ENCODE measurements at regions not wholly inside any gene's neighbourhood (a gene's known extent, or its start where the extent isn't known, plus 50 kb on each side); places are given as distances from the start of the nearest gene placed in this dataset.

DNA sequence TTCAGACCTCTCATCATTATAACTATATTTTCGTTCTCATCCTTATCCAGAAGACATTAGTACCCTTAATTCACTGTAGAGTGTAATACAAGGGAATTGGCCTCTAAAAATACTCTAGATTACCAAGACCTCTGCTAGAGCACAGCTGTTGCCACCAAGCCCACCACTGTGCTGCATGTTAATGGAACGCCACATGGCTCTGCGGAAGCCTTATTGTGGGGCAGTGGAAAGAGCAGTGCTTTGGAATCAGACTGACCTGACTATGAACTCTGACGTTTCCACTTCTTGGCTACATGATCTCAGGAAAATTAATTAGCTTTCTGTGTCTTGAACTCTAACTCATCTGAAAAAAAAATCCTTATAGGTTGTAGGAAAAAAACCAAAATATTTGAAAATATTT, 222.1 kb downstream of the LMX1A start:
- FAIRE-seq, result no peak
- Histone ChIP-seq H3K36me3 (ENCODE audit: insufficient read depth, low read length) (no peaks in the 10 kb centered on the region), H3K79me2 (ENCODE audit: insufficient read depth, low read length) (no peaks in the 10 kb centered on the region), H3K4me2 (ENCODE audit: low read length) (no peak overlapping the region), H4K20me1 (ENCODE audit: insufficient read depth, low read length) (no peaks in the 10 kb centered on the region), H3K9ac (ENCODE audit: low read length) (no peak overlapping the region), H3K4me3 (ENCODE audit: insufficient read depth, low read depth, low read length) (no peak overlapping the region), H3K9me3 (ENCODE audit: insufficient read depth, low read depth, low read length) (no peaks in the 10 kb centered on the region), H3K4me1 (ENCODE audit: insufficient read depth, low read length) (no peaks in the 10 kb centered on the region), H3K27ac (ENCODE audit: low read depth, low read length) (no peak overlapping the region), H2AFZ (ENCODE audit: low read depth, low read length) (no peak overlapping the region), H3K27me3 (ENCODE audit: insufficient read depth, low read length) (peaks cover 2% of the 10 kb centered on the region)
- Mint-ChIP-seq H3K36me3 (ENCODE audit: low read depth, unreplicated experiment) (no peaks in the 10 kb centered on the region), H3K4me1 (ENCODE audit: low read depth, unreplicated experiment) (no peaks in the 10 kb centered on the region), H3K27ac (ENCODE audit: unreplicated experiment) (no peak overlapping the region), H3K9me3 (ENCODE audit: unreplicated experiment) (no peaks in the 10 kb centered on the region), H3K27me3 (ENCODE audit: low read depth, unreplicated experiment) (peaks cover 47% of the 10 kb centered on the region), H3K4me3 (ENCODE audit: unreplicated experiment) (no peak overlapping the region)
- no peak for TF ChIP-seq EZH2 (IDR thresholded peaks at IDR 0.05; ENCODE audit: insufficient read depth, low read length)
- TF ChIP-seq, protein P1, sequence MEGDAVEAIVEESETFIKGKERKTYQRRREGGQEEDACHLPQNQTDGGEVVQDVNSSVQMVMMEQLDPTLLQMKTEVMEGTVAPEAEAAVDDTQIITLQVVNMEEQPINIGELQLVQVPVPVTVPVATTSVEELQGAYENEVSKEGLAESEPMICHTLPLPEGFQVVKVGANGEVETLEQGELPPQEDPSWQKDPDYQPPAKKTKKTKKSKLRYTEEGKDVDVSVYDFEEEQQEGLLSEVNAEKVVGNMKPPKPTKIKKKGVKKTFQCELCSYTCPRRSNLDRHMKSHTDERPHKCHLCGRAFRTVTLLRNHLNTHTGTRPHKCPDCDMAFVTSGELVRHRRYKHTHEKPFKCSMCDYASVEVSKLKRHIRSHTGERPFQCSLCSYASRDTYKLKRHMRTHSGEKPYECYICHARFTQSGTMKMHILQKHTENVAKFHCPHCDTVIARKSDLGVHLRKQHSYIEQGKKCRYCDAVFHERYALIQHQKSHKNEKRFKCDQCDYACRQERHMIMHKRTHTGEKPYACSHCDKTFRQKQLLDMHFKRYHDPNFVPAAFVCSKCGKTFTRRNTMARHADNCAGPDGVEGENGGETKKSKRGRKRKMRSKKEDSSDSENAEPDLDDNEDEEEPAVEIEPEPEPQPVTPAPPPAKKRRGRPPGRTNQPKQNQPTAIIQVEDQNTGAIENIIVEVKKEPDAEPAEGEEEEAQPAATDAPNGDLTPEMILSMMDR (IDR thresholded peaks at IDR 0.05; ENCODE audit: insufficient read depth, low read depth, low read length), result no peak
- no peak for DNase-seq (ENCODE audit: low read depth)

DNA sequence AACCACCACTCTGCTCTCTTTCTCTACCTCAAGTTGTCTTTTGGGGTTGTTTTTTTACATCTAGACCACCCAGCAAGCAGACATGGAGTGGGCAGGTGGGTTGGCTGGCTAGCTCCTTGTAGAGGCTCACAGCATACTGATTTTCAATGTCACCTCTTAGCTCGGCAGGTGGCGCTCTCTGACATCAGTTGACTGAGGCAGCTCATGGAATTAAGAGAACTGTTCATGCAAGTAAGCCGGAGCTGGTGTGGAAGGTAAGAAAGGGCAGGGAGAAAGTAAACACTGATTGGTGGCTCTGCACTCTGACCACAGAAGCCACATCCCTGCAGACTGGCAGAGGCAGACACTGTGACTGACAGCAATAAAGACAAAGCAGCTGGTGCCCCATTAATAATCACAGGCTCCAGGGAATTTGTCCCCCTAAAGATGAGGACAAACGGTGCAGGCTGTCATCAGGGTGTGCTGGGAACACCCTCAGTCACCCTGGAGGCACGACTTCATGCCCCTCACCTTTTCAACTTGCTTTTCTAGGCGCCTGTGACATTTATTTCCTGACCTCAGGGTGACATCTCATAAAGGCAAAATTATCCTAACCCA, 226.8 kb downstream of the LMX1A start:
- H3K79me2 ChIP-seq (ENCODE audit: insufficient read depth, low read length), result no peaks in the 10 kb centered on the region
- H3K27ac Mint-ChIP-seq (ENCODE audit: unreplicated experiment), result no peak overlapping the region
- no peak for FAIRE-seq

DNA sequence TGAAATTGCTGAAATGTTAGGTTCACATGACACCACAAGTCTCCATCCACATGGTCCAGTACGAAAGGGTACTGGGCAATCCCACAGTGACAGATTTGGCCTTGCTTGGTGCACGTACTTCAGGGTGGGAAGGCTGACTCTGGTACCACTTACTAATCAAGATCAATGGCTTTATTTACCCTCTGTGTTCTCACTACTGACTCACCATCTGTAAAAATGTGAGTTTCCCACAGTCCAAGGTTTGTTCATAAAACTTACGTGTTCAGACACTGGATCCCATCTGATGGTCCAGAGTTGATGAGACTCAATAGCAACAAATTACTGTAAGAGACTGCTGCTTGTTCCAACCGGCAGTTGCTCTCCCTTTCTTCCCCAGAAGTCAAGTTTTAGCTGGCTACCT, 231.7 kb downstream of the LMX1A start:
- Histone ChIP-seq H3K79me2 (ENCODE audit: insufficient read depth, low read length) (no peaks in the 10 kb centered on the region), H3K36me3 (ENCODE audit: insufficient read depth, low read length) (no peaks in the 10 kb centered on the region), H2AFZ (ENCODE audit: low read depth, low read length) (no peak overlapping the region), H3K9me3 (ENCODE audit: insufficient read depth, low read depth, low read length) (no peaks in the 10 kb centered on the region), H3K27me3 (ENCODE audit: insufficient read depth, low read length) (peaks cover 3% of the 10 kb centered on the region), H3K9ac (ENCODE audit: low read length) (no peak overlapping the region), H3K4me2 (ENCODE audit: low read length) (no peak overlapping the region), H3K27ac (ENCODE audit: low read depth, low read length) (no peak overlapping the region), H3K4me1 (ENCODE audit: insufficient read depth, low read length) (no peaks in the 10 kb centered on the region), H3K4me3 (ENCODE audit: insufficient read depth, low read depth, low read length) (no peak overlapping the region), H4K20me1 (ENCODE audit: insufficient read depth, low read length) (no peaks in the 10 kb centered on the region)
- no peaks in the 10 kb centered on the region for H3K9me3 Mint-ChIP-seq (ENCODE audit: unreplicated experiment)
- no peak overlapping the region for H3K4me3 Mint-ChIP-seq (ENCODE audit: unreplicated experiment)
- H3K27me3 Mint-ChIP-seq (ENCODE audit: low read depth, unreplicated experiment), result peaks cover 80% of the 10 kb centered on the region
- H3K4me1 Mint-ChIP-seq (ENCODE audit: low read depth, unreplicated experiment), result no peaks in the 10 kb centered on the region
- TF ChIP-seq, protein P1 (IDR thresholded peaks at IDR 0.05; ENCODE audit: insufficient read depth, low read depth, low read length), result no peak
- no peak for TF ChIP-seq EZH2 (IDR thresholded peaks at IDR 0.05; ENCODE audit: insufficient read depth, low read length)
- FAIRE-seq (no peak), DNase-seq (ENCODE audit: low read depth) (no peak)
- H3K27ac Mint-ChIP-seq (ENCODE audit: unreplicated experiment), result no peak overlapping the region
- H3K36me3 Mint-ChIP-seq (ENCODE audit: low read depth, unreplicated experiment), result peaks cover 3% of the 10 kb centered on the region

More for the DNA sequence above, 226.8 kb downstream of the LMX1A start:
- Histone ChIP-seq H3K4me1 (ENCODE audit: insufficient read depth, low read length) (no peaks in the 10 kb centered on the region), H4K20me1 (ENCODE audit: insufficient read depth, low read length) (no peaks in the 10 kb centered on the region), H3K27me3 (ENCODE audit: insufficient read depth, low read length) (peaks cover 2% of the 10 kb centered on the region), H2AFZ (ENCODE audit: low read depth, low read length) (no peak overlapping the region), H3K9ac (ENCODE audit: low read length) (no peak overlapping the region), H3K4me3 (ENCODE audit: insufficient read depth, low read depth, low read length) (no peak overlapping the region), H3K27ac (ENCODE audit: low read depth, low read length) (no peak overlapping the region), H3K36me3 (ENCODE audit: insufficient read depth, low read length) (no peaks in the 10 kb centered on the region), H3K4me2 (ENCODE audit: low read length) (no peak overlapping the region), H3K9me3 (ENCODE audit: insufficient read depth, low read depth, low read length) (no peaks in the 10 kb centered on the region)
- no peak for TF ChIP-seq EZH2 (IDR thresholded peaks at IDR 0.05; ENCODE audit: insufficient read depth, low read length)
- TF ChIP-seq, protein P1 (IDR thresholded peaks at IDR 0.05; ENCODE audit: insufficient read depth, low read depth, low read length), result peak; percentile 21
- peaks cover 54% of the 10 kb centered on the region for H3K27me3 Mint-ChIP-seq (ENCODE audit: low read depth, unreplicated experiment)
- no peaks in the 10 kb centered on the region for H3K4me1 Mint-ChIP-seq (ENCODE audit: low read depth, unreplicated experiment)
- H3K4me3 Mint-ChIP-seq (ENCODE audit: unreplicated experiment), result no peak overlapping the region
- no peaks in the 10 kb centered on the region for H3K9me3 Mint-ChIP-seq (ENCODE audit: unreplicated experiment)
- no peaks in the 10 kb centered on the region for H3K36me3 Mint-ChIP-seq (ENCODE audit: low read depth, unreplicated experiment)
- no peak for DNase-seq (ENCODE audit: low read depth)
